Prostate gland (tissue), 2 donors: ENCODE measurements at regions not wholly inside any gene's neighbourhood (a gene's known extent, or its start where the extent isn't known, plus 50 kb on each side); places are given as distances from the start of the nearest gene placed in this dataset.

Source experiments
- DNase-seq: peaks from one replicate; pipeline ENCODE4 v3.0.0-alpha.2; 2019; ENCODE audit warnings: low spot score
- H3K27ac ChIP-seq, 2 donors: fragments of 200-600 bp; sonication (generic); 2 replicates each; pipeline ENCODE4 v1.5.1; 2017 to 2019
- H3K27me3 ChIP-seq: fragments of 200-600 bp; sonication (generic); replicated peaks from 2 replicates; pipeline ENCODE4 v1.5.1; 2019; ENCODE audit not compliant: insufficient read depth
- H3K36me3 ChIP-seq, 2 donors: fragments of 200-600 bp; sonication (generic); 1 replicate in 1 of 2; 2 replicates in 1 of 2; pipeline versions ENCODE4 v1.5.1 to v1.8.1; 2017 to 2019
- H3K4me1 ChIP-seq: fragments of 200-600 bp; sonication (generic); replicated peaks from 2 replicates; pipeline ENCODE4 v1.5.1; 2019
- H3K4me3 ChIP-seq, 2 donors: fragments of 200-600 bp; sonication (generic); 2 replicates each; pipeline ENCODE4 v1.5.1; 2017 to 2019
- H3K9me3 ChIP-seq: fragments of 200-600 bp; sonication (generic); 2 replicates; pipeline ENCODE4 v1.5.1; 2017
- CTCF ChIP-seq, 4 experiments: fragments of 200-600 bp in 2 of 4; fragments of 450-650 bp in 2 of 4; sonication (generic) in 2 of 4; IDR thresholded peaks; 1 replicate in 3 of 4; 2 replicates in 1 of 4; pipeline ENCODE4 v1.5.1; 2016 to 2019; ENCODE audit warnings: antibody characterized with exemption in 4 of 4, mild to moderate bottlenecking in 2 of 4, moderate library complexity in 2 of 4
- POLR2A ChIP-seq: fragments of 450-650 bp; IDR thresholded peaks from one replicate; pipeline ENCODE4 v1.6.1; 2016; ENCODE audit warnings: antibody characterized with exemption, mild to moderate bottlenecking
- POLR2AphosphoS5 ChIP-seq: sonication (generic); formaldehyde crosslinking; IDR thresholded peaks from one replicate; pipeline ENCODE4 v1.6.1; 2017; ENCODE audit warnings: antibody characterized with exemption
- WGBS: methylation state at CpG from one replicate; pipeline ENCODE4 v1.1.5; 2018; 5-methylcytosine and 5-hydroxymethylcytosine counted together
- intact Hi-C: fragments of 100-400 bp; cut with DNase I; formaldehyde crosslinking; loops from one replicate; pipeline ENCODE4 v1.14.2; 2022

- H3K27me3 ChIP-seq = no peaks in the 10 kb centered on the region
- no peaks in the 10 kb centered on the region for H3K9me3 ChIP-seq
- intact Hi-C loops = no loop called here
- no peak overlapping the region for H3K4me3 ChIP-seq
- TF ChIP-seq CTCF (IDR thresholded peaks at IDR 0.05) (no peak), POLR2A (no peak), POLR2AphosphoS5 (no peak)
- 88% methylated on average over 1 of the region's 1 CpG for WGBS
- H3K4me1 ChIP-seq = no peaks in the 10 kb centered on the region
- H3K27ac ChIP-seq = no peak overlapping the region
- no peaks in the 10 kb centered on the region for H3K36me3 ChIP-seq
- no peak for DNase-seq
Observed at GRCh38 chr1:73820843-73821242, 377.1 kb downstream of the LRRIQ3 start.

GRCh38 chr1:73813716-73814115 lies 384.3 kb downstream of the LRRIQ3 start:
- Histone ChIP-seq H3K27ac (no peak overlapping the region), H3K4me3 (no peak overlapping the region), H3K4me1 (no peaks in the 10 kb centered on the region), H3K9me3 (no peaks in the 10 kb centered on the region), H3K36me3 (no peaks in the 10 kb centered on the region), H3K27me3 (no peaks in the 10 kb centered on the region)
- no peak for TF ChIP-seq POLR2AphosphoS5
- intact Hi-C loops = no loop called here
- WGBS = 60% methylated on average over 2 of the region's 2 CpGs
- DNase-seq = no peak

GRCh38 chr1:73813236-73813635 lies 384.7 kb downstream of the LRRIQ3 start:
- TF ChIP-seq CTCF (IDR thresholded peaks at IDR 0.05) (no peak), POLR2A (no peak), POLR2AphosphoS5 (no peak)
- Histone ChIP-seq H3K4me3 (no peak overlapping the region), H3K9me3 (no peaks in the 10 kb centered on the region), H3K36me3 (no peaks in the 10 kb centered on the region), H3K27ac (no peak overlapping the region), H3K4me1 (no peaks in the 10 kb centered on the region), H3K27me3 (no peaks in the 10 kb centered on the region)
- DNase-seq = no peak
- WGBS = 83% methylated on average over 2 of the region's 2 CpGs
- intact Hi-C loops = no loop called here

- 65% methylated on average over 3 of the region's 3 CpGs for WGBS
- intact Hi-C loops = no loop called here
- Histone ChIP-seq H3K27me3 (no peaks in the 10 kb centered on the region), H3K9me3 (no peaks in the 10 kb centered on the region), H3K36me3 (no peaks in the 10 kb centered on the region), H3K4me3 (no peak overlapping the region), H3K27ac (no peak overlapping the region), H3K4me1 (no peaks in the 10 kb centered on the region)
- DNase-seq = no peak
- no peak for TF ChIP-seq POLR2A
- TF ChIP-seq POLR2AphosphoS5 = no peak
- no peak for TF ChIP-seq CTCF (IDR thresholded peaks at IDR 0.05)
Observed at GRCh38 chr1:73811798-73812197, 386.2 kb downstream of the LRRIQ3 start.

GRCh38 chr1:73804935-73805334 lies 393.0 kb downstream of the LRRIQ3 start:
- no peaks in the 10 kb centered on the region for H3K9me3 ChIP-seq
- no peak overlapping the region for H3K27ac ChIP-seq
- intact Hi-C loops = no loop called here
- TF ChIP-seq POLR2A (no peak), CTCF (IDR thresholded peaks at IDR 0.05) (no peak), POLR2AphosphoS5 (no peak)
- H3K27me3 ChIP-seq = no peaks in the 10 kb centered on the region
- DNase-seq = no peak
- H3K4me3 ChIP-seq = no peak overlapping the region
- 86% methylated on average over 3 of the region's 3 CpGs for WGBS
- H3K4me1 ChIP-seq = no peaks in the 10 kb centered on the region
- no peaks in the 10 kb centered on the region for H3K36me3 ChIP-seq
